CD1c-positive myeloid dendritic cell (primary cell): ENCODE measurements at regions not wholly inside any gene's neighbourhood (a gene's known extent, or its start where the extent isn't known, plus 50 kb on each side); places are given as distances from the start of the nearest gene placed in this dataset.

Experiments used
- DNase-seq: peaks from one replicate; pipeline ENCODE4 v3.0.0-alpha.2; 2016; ENCODE audit errors: extremely low spot score

DNA sequence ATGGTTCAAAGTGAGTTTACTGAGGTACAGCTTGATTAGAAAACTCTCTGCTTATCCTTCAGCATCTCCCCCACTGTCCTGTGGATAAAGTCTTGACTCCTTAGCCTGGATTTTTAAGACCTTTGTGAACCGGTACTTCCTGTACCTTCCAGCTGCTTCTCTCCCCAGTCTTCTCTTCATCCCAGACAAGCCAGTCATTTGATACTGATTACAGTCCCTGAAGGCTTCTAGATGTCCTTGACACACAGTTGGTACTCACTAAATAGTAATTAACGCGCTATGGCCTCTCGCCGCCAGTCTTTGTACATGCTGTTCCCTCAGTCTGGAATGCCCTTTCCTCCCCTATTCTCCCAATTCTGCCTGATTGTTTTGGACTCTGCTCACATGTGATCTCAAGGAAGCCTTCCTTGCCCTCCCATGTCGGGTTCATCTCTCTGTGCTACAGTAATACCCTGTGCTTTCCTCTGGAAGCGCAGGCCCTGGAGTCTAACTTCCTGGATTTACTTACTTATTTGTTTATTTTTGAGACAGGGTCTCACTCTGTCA, 50.6 kb upstream of the PTGR2 start:
- DNase-seq = no peak

GRCh38 chr14:73797543-73798265, 53.9 kb upstream of the PTGR2 start:
- DNase-seq = no peak

DNA sequence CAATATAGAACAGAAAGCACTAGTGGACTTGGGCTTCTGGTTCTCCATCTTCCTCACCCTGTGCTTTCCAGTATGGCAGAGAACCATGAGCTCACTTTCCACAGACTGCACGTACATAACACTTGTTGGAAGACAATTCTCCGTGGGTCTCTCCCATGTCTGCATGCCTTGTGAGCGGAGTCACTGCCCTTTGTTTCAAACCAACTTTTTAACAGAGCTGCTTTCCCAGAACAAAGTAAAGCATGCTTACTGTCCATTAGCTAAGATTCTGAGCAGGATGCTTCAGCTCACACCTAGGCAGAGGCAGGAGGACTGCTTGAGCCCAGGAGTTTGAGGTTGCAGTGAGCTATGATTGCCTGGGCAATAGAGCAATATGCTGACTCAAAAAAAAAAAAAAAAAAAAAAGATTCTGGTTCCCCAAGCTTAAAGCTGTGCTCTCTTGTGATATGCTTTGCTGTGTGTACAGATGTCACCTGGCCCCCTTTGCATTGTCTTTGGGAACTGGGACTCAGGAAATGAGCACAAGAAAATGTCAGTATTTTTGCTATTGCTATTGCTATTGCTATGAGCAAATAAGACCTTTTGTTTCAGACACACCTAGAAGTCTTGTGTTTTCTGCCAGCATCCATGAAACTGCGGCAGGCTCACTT, 54.6 kb upstream of the PTGR2 start:
- no peak for DNase-seq

- no peak for DNase-seq
Measured at GRCh38 chr14:73796415-73796814, 55.2 kb upstream of the PTGR2 start.

- no peak for DNase-seq
Measured at GRCh38 chr14:73795974-73796373, 55.7 kb upstream of the PTGR2 start.

DNA sequence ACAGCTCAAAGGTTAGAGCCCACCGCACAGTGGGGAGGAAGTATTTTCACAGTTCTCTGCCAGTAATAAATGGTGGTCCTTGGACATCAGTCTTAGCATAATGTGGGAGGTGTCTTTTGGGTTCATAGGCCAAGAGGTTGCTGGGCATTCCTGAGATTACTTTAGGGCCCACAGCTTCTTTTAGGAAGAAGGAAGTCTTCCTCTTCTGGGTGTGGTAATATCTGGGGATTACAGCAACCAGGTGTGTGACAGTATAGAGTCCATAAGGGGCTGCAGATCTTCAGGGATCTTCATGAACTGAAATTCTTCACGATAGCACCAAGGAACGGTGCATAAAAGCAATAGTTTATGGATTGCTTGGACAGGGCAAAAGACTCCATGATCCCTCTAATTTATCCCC, 56.2 kb upstream of the PTGR2 start:
- DNase-seq = peak; percentile 9

DNA sequence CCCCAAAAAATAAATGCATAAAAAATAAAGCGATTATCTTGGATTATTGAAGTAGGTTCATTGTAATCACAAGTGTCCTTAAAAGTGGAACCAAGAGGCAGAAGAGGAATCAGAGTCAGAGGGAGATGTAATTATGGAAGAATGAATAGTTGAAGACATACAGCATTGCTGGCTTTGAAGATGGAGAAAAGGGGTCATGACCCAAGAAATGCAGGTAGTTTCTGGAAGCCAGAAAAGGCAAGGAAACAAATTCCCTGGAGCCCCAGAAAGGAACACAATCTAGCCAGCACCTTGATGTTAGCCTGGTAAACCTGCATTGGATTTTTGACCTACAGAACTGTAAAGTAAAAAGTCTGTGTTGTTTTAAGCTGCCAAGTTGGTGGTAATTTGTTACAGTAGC, 57.5 kb upstream of the PTGR2 start:
- DNase-seq = no peak

DNA sequence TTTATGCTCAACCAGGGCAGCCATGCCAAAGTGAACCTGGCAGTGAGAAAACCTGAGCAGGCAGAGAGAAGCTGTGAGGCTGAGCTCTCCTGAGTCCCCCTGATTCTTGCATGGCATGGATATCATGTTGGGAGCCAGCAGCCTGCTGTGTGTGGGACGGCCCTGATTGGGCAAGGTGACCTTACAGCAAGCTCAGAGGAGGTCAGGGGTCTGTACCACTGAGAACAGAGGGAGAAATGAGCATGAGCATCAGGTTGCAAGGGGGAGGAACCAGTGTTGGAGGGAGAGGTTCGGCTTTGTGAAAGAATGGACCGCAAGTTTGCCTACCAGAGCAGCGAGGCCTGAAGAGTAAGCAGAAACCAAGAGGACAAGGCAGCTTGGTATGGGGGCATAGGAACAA, 59.1 kb upstream of the PTGR2 start:
- no peak for DNase-seq

DNA sequence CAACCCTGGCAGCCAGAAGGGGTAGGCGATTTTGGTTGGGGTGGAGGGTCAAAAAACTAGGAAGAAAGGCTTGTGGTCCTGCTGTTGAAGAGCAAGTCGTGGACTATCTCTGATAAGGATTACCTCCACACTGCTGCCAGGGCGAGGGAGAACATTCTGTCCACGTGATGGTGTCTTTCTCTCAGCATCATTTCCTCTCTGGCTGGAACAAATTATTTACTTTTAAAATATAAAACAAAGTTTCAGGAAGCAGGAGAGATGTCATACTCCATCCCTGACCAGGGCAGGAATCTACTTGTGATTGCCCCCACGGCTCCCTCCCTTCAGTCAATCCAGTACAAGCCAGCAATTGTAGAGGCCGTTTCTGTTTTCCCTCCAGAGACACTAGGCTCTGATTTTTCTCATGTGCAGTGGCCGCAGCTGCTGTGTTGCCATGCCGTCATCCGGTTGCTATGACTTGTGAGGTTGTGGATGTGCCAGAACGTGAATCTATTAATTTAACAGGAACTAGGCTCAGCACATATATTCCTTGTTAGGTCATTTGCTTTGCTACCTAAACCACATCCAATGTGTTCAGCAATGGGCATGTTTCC, 61.5 kb upstream of the PTGR2 start:
- no peak for DNase-seq

- DNase-seq = no peak
Measured at GRCh38 chr14:73788701-73789551, 62.7 kb upstream of the PTGR2 start.

GRCh38 chr14:73788317-73788598, 63.4 kb upstream of the PTGR2 start:
- no peak for DNase-seq

GRCh38 chr14:73787486-73788316, 63.9 kb upstream of the PTGR2 start:
- DNase-seq = peak; percentile 47

DNA sequence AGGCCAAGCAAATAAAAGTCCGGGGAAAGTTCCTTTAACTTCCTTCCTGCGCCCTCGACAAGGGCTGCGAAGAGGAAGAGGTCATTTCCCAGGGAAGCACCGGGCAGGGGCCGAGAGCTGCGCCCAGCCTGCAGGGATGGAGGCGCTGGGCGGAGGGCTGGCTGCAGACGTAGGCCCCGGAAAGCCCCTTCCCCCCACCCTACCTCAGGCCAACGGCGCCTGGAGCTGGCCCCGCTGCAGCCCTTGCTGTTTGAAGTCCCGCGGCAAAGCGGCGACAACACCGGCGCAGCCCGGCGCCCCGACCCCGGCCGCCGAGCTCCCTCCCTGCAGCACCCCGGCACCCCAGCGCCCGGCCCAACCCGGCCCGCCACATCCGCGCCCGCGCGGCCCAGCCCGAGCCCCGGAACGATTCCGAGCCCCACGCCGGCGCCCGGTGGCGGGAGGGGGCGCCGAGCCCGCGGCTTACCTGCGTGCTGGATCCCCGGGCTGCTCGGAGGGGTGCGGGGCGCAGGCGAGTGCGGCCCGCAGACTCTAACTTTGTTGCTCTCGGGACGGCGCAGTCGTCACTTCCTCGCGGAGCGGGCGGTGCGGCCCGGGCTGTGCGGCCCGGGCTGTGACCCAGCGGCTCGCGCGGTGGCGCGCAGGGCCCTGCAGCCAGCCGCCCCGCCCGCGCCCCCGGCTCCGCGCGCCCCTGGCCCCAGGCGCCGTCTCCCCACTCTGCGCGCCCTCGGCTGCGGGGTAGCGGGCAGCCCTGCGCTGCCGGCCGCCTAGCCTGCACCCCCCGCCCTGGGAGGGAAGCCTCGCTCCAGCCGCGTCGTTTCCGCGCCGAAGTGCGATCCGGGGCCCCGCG, 64.8 kb upstream of the PTGR2 start:
- peak; percentile 73 for DNase-seq

DNA sequence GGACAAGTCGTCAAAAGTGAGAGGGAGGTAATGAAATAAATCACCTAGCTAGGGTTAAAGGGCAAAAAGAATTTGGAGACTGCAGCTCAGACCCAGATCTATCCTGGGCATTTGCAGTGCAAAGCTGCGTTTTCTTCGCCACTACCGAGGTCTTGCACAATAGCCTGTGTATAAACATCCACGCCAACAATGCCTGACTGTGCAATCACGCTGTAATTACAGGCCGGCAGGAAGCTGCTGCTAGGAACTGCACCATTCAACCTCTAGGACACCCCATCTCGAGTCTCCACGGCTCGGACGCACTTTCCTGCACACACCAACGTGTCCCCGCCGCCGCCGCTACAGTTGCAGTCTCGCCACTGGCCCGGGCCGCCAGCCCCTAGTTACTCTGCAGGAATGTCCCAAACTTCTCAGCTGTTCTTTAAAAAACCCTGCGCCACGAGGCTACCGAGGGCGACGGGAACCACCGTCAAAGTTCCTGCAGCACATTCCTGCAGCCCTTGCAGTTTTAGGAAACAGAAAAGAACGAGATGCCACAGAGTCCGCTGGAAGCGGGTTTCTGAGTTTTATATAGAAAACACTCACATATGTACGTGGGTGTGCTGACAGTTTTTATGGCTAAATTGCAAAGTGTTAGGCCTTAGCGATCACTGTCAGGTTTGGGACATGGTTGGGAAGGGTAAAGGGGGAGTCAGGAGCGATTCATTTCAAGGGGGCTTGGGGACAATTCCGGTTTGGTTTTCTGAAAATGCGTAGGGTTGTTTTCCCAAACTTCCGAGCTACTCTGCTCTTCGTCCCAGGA, 65.6 kb upstream of the PTGR2 start:
- DNase-seq = peak; percentile 88

DNA sequence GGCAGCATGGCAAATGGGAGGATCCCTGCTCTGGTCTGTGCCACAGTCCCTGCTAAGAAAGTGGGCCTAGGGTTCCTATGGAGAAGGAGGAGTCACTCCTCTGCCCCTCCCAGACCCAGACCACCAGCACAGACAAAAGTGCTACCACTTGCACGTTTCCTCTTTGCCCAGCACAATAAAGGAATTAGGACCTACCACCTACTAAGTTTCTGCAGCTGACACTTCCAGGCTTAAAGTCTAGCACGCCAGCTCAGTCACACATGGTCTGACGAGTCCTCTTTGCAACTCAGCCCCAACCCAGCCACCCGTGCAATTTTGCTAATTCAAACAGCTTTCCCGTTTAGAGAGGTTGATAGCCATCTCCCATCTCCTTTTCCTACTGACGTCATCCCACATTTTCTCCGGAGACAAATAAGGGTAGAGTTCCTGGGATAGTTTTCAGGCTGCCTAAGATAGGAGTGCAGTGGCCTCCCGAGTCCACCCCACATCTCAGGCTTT, 66.2 kb upstream of the PTGR2 start:
- DNase-seq = peak; percentile 91

DNA sequence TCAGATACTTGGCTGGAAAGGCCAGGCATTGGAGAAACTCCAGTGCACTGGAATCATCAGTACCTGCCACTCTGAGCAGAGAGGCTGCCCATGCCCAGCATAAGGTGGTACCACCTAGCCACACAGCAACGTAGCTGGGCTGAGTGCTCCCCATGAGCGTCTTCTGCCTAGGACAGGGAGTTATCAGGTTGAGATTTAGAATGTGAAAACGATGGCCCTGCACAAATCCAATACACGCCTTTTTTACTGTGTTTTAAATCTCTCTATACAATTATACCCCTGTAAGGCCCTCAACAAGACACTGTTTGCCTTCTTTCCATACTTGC, 66.7 kb upstream of the PTGR2 start:
- DNase-seq = no peak

GRCh38 chr14:73784181-73784987, 67.2 kb upstream of the PTGR2 start:
- peak; percentile 70 for DNase-seq

- no peak for DNase-seq
Measured at GRCh38 chr14:73783107-73783727, 68.4 kb upstream of the PTGR2 start.
